ENCODE measurements at regions not wholly inside any gene's neighbourhood (a gene's known extent, or its start where the extent isn't known, plus 50 kb on each side); places are given as distances from the start of the nearest gene placed in this dataset.

DNA sequence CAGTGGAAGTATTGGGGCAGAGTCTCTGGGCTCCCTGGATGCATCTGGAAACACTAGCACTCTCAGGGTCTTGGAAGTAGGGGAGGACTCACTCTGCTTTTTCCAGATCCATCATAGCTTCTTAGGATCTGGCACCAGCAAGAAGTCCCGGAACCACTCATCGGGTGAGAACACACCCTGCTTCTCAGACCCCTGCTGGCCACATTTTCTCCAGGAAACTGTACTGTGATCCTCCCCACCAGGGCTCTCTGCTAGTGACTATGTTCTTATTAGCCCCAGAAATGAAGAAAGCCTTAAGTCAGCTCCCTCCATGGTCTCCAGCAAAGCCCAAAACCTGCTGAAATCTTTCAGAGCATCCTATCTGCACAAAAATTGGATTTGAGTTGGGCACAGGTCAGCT is 197.3 kb upstream of the GADL1 start:
- TF ChIP-seq, protein P1, sequence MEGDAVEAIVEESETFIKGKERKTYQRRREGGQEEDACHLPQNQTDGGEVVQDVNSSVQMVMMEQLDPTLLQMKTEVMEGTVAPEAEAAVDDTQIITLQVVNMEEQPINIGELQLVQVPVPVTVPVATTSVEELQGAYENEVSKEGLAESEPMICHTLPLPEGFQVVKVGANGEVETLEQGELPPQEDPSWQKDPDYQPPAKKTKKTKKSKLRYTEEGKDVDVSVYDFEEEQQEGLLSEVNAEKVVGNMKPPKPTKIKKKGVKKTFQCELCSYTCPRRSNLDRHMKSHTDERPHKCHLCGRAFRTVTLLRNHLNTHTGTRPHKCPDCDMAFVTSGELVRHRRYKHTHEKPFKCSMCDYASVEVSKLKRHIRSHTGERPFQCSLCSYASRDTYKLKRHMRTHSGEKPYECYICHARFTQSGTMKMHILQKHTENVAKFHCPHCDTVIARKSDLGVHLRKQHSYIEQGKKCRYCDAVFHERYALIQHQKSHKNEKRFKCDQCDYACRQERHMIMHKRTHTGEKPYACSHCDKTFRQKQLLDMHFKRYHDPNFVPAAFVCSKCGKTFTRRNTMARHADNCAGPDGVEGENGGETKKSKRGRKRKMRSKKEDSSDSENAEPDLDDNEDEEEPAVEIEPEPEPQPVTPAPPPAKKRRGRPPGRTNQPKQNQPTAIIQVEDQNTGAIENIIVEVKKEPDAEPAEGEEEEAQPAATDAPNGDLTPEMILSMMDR (IDR thresholded peaks at IDR 0.05): no peak
- TF ChIP-seq POLR2A (IDR thresholded peaks at IDR 0.05): no peak

Data from esophagus squamous epithelium (tissue), 4 donors.